ENCODE measurements at regions not wholly inside any gene's neighbourhood (a gene's known extent, or its start where the extent isn't known, plus 50 kb on each side); places are given as distances from the start of the nearest gene placed in this dataset.

DNA sequence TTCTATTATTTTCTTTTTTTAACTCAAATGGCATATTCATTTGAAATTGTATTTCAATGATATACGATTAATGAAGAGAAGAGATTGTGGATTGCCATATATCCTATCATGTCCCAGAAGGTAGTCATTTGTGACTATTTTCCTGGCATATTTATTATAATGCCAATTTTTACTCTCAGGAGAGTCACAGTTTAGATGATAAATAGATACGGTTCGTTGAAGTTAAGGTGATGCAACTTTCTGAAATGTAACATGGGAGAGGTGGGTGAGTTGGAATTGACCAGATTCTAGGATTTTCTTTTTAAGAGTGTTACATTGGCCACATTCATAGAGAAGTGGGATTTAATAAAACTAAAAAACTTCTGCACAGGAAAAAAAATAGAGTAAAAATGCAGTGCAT, 1138.5 kb downstream of the NCAM2 start:
- H3K4me1 Mint-ChIP-seq: no peaks in the 10 kb centered on the region
- H3K27ac Mint-ChIP-seq: no peak overlapping the region
- no peaks in the 10 kb centered on the region for H3K27me3 Mint-ChIP-seq (ENCODE audit: low read depth)
- POLR2A ChIA-PET: no interaction called here
- CTCF ChIA-PET: no interaction called here
- no peak for DNase-seq (ENCODE audit: low spot score)
- TF ChIP-seq, protein P1, sequence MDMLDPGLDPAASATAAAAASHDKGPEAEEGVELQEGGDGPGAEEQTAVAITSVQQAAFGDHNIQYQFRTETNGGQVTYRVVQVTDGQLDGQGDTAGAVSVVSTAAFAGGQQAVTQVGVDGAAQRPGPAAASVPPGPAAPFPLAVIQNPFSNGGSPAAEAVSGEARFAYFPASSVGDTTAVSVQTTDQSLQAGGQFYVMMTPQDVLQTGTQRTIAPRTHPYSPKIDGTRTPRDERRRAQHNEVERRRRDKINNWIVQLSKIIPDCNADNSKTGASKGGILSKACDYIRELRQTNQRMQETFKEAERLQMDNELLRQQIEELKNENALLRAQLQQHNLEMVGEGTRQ (CRISPR knock-in tag; IDR thresholded peaks at IDR 0.05): no peak
- TF ChIP-seq, protein P2, sequence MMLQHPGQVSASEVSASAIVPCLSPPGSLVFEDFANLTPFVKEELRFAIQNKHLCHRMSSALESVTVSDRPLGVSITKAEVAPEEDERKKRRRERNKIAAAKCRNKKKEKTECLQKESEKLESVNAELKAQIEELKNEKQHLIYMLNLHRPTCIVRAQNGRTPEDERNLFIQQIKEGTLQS (CRISPR knock-in tag; conservative IDR thresholded peaks at IDR 0.05): no peak
- TF ChIP-seq ZSCAN18 (CRISPR knock-in tag; IDR thresholded peaks at IDR 0.05): no peak
- no peak for TF ChIP-seq FOXJ3 (CRISPR knock-in tag; IDR thresholded peaks at IDR 0.05; ENCODE audit: borderline replicate concordance)
- no peak for TF ChIP-seq CREB1 (CRISPR knock-in tag; IDR thresholded peaks at IDR 0.05)
- TF ChIP-seq, protein P3, sequence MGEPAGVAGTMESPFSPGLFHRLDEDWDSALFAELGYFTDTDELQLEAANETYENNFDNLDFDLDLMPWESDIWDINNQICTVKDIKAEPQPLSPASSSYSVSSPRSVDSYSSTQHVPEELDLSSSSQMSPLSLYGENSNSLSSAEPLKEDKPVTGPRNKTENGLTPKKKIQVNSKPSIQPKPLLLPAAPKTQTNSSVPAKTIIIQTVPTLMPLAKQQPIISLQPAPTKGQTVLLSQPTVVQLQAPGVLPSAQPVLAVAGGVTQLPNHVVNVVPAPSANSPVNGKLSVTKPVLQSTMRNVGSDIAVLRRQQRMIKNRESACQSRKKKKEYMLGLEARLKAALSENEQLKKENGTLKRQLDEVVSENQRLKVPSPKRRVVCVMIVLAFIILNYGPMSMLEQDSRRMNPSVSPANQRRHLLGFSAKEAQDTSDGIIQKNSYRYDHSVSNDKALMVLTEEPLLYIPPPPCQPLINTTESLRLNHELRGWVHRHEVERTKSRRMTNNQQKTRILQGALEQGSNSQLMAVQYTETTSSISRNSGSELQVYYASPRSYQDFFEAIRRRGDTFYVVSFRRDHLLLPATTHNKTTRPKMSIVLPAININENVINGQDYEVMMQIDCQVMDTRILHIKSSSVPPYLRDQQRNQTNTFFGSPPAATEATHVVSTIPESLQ (CRISPR knock-in tag; IDR thresholded peaks at IDR 0.05): no peak
- TF ChIP-seq AFF4 (CRISPR knock-in tag; IDR thresholded peaks at IDR 0.05; ENCODE audit: borderline replicate concordance): no peak
- no peak for TF ChIP-seq NR3C1 (CRISPR knock-in tag; conservative IDR thresholded peaks at IDR 0.05; ENCODE audit: low read depth)
- no peak for TF ChIP-seq CBFB (CRISPR knock-in tag; IDR thresholded peaks at IDR 0.05; ENCODE audit: low read depth)
- TF ChIP-seq E2F4 (CRISPR knock-in tag; IDR thresholded peaks at IDR 0.05; ENCODE audit: borderline replicate concordance, low read depth): no peak
- no peak for TF ChIP-seq ATF2 (CRISPR knock-in tag; IDR thresholded peaks at IDR 0.05; ENCODE audit: borderline replicate concordance, low read depth)
- no peak for TF ChIP-seq PRDM15 (CRISPR knock-in tag; IDR thresholded peaks at IDR 0.05)
- TF ChIP-seq, protein P4, sequence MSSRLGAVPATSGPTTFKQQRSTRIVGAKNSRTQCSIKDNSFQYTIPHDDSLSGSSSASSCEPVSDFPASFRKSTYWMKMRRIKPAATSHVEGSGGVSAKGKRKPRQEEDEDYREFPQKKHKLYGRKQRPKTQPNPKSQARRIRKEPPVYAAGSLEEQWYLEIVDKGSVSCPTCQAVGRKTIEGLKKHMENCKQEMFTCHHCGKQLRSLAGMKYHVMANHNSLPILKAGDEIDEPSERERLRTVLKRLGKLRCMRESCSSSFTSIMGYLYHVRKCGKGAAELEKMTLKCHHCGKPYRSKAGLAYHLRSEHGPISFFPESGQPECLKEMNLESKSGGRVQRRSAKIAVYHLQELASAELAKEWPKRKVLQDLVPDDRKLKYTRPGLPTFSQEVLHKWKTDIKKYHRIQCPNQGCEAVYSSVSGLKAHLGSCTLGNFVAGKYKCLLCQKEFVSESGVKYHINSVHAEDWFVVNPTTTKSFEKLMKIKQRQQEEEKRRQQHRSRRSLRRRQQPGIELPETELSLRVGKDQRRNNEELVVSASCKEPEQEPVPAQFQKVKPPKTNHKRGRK (CRISPR knock-in tag; IDR thresholded peaks at IDR 0.05; ENCODE audit: borderline replicate concordance): no peak
- no peak for TF ChIP-seq NR2C2 (CRISPR knock-in tag; IDR thresholded peaks at IDR 0.05)
- no peak for TF ChIP-seq OVOL2 (CRISPR knock-in tag; IDR thresholded peaks at IDR 0.05; ENCODE audit: borderline replicate concordance)
- no peak for TF ChIP-seq CREM (CRISPR knock-in tag; IDR thresholded peaks at IDR 0.05)
- no peak for TF ChIP-seq JAZF1 (CRISPR knock-in tag; IDR thresholded peaks at IDR 0.05)
- no peak for ATAC-seq
- 0 out of 2 replicates have a peak, but pooled peaks cover 3% of the 10 kb centered on the region for H3K36me3 Mint-ChIP-seq
- H3K9me3 Mint-ChIP-seq: peaks cover 18% of the 10 kb centered on the region
- H3K4me3 Mint-ChIP-seq: no peak overlapping the region

Data from WTC11 (cell line).